ENCODE measurements at regions not wholly inside any gene's neighbourhood (a gene's known extent, or its start where the extent isn't known, plus 50 kb on each side); places are given as distances from the start of the nearest gene placed in this dataset.
"Not testable (repeated sequence)": the region's sequence is repeated elsewhere in the genome, so short reads cannot be mapped to it uniquely, and the experiment has no call there.

GRCh38 chr20:53872081-53872541, 198.3 kb downstream of the BCAS1 start:
- no peak for DNase-seq

GRCh38 chr20:53871541-53871940, 198.9 kb downstream of the BCAS1 start:
- no peak for DNase-seq

GRCh38 chr20:53870426-53871315, 199.7 kb downstream of the BCAS1 start:
- no peak for DNase-seq

- DNase-seq = peak; percentile 73
These were observed 200.7 kb downstream of the BCAS1 start for GRCh38 chr20:53869466-53870258.

- DNase-seq = no peak
These were observed 202.5 kb downstream of the BCAS1 start for GRCh38 chr20:53867741-53868351.

GRCh38 chr20:53866794-53867740, 203.3 kb downstream of the BCAS1 start:
- DNase-seq = no peak

GRCh38 chr20:53865901-53866793, 204.2 kb downstream of the BCAS1 start:
- no peak for DNase-seq

GRCh38 chr20:53864765-53865683, 205.4 kb downstream of the BCAS1 start:
- DNase-seq = not testable (repeated sequence)

- DNase-seq = not testable (repeated sequence)
These were observed 206.3 kb downstream of the BCAS1 start for GRCh38 chr20:53863923-53864641.

GRCh38 chr20:53863535-53863922, 206.9 kb downstream of the BCAS1 start:
- DNase-seq = not testable (repeated sequence)

- not testable (repeated sequence) for DNase-seq
These were observed 207.4 kb downstream of the BCAS1 start for GRCh38 chr20:53863039-53863438.

- not testable (repeated sequence) for DNase-seq
These were observed 207.9 kb downstream of the BCAS1 start for GRCh38 chr20:53862490-53862889.

- not testable (repeated sequence) for DNase-seq
These were observed 208.3 kb downstream of the BCAS1 start for GRCh38 chr20:53862136-53862397.

GRCh38 chr20:53859684-53860083, 210.7 kb downstream of the BCAS1 start:
- DNase-seq = no peak

- DNase-seq = not testable (repeated sequence)
These were observed 211.4 kb downstream of the BCAS1 start for GRCh38 chr20:53859009-53859408.

- not testable (repeated sequence) for DNase-seq
These were observed 211.9 kb downstream of the BCAS1 start for GRCh38 chr20:53858516-53858915.

GRCh38 chr20:53857723-53858236, 212.6 kb downstream of the BCAS1 start:
- no peak for DNase-seq

GRCh38 chr20:53856300-53857295, 213.8 kb downstream of the BCAS1 start:
- DNase-seq = no peak
